COR-L47 (cell line): ENCODE measurements at regions not wholly inside any gene's neighbourhood (a gene's known extent, or its start where the extent isn't known, plus 50 kb on each side); places are given as distances from the start of the nearest gene placed in this dataset.
A peak's percentile ranks its signal among the peaks of the same experiment; 100 is the strongest.
"Not testable (repeated sequence)": the region's sequence is repeated elsewhere in the genome, so short reads cannot be mapped to it uniquely, and the experiment has no call there.

Experiments used
- DNase-seq: peaks from one replicate; lab custom pipeline; 2025; lab: John Stamatoyannopoulos, UW

DNA sequence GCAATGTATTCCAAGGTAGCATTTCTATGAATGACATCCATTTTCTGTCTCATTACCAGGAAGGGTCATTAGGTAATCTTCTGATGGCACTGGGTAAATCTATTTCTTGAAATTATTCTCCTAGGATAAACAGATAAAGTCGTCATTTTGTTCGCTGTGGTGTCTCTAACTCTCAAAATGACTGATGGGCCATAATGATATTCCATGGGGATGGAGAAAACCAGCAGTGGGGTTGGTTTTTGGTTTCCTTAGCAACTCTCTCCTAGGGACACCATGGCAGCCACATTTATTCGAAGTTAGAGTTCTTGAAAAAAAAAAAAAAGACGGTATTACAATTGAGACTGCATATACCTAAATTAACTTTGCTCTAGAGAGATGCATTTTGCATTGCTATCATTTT is 231.3 kb upstream of the SLCO3A1 start:
- DNase-seq: no peak

GRCh38 chr15:91622711-91623342 is 230.7 kb upstream of the SLCO3A1 start:
- no peak for DNase-seq

GRCh38 chr15:91624353-91624968 is 229.0 kb upstream of the SLCO3A1 start:
- DNase-seq: no peak

- DNase-seq: no peak
Measured at GRCh38 chr15:91625506-91625905, 228.0 kb upstream of the SLCO3A1 start.

GRCh38 chr15:91627473-91628278 is 225.8 kb upstream of the SLCO3A1 start:
- DNase-seq: no peak

DNA sequence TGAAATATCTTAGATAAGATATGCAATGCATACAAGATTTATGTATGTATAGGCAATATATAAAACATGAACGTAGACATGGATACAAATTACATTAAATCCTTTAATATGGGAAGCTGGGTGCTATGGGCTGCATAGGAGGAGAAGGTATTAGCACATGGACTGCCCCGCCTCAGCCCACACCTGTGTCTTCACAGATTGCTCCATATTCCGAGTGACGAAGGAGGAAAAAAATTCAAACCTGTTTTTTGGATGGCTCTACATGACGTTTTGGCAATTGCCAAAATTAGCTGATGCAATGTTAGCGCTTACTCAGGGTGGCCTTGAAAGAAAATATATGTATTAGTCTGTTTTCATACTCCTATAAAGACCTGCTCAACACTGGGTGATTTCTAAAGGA is 223.4 kb upstream of the SLCO3A1 start:
- no peak for DNase-seq

- no peak for DNase-seq
Measured at GRCh38 chr15:91632176-91632575, 221.3 kb upstream of the SLCO3A1 start.

DNA sequence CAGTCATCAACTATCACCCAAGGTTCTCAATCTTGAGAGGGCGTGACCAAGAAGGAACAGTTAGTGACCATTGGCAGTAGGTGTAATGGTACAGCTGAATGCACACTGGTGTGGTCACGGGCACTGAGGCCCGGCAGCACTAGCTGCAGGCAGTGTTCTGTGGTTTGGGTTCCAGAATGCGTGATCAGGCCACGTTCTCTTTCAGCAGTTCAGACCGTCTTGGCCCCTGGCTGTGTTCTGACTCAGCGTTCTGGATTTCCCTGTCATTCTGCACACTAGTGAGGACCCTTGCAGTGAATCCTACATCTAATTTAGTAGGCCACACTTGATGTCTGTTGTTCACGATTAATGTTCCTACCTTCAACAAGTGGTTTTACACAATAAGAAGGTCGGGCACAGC is 220.5 kb upstream of the SLCO3A1 start:
- DNase-seq: no peak

- DNase-seq: no peak
Measured at GRCh38 chr15:91634179-91634578, 219.3 kb upstream of the SLCO3A1 start.

- DNase-seq: no peak
Measured at GRCh38 chr15:91635080-91635479, 218.4 kb upstream of the SLCO3A1 start.

GRCh38 chr15:91635641-91636040 is 217.9 kb upstream of the SLCO3A1 start:
- no peak for DNase-seq

DNA sequence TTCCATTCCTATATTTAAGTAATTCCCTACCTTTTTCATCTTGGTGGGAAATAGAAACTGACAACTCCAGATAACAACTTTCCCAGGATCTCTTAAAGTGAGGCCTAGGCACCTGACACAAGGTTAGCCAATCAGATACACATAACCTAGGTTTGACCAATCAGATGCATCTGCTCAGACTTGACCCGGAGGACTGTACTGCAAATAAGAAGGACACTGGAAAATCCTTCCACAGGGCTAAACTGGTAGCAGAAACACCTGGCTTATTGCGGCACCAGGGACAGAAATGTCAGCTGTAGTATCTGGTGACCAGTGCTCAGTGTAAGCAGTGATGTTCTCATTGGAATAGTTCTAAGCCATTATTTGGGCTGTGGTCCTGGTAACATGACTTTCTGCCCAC is 204.5 kb upstream of the SLCO3A1 start:
- DNase-seq: no peak

GRCh38 chr15:91649831-91650321 is 203.6 kb upstream of the SLCO3A1 start:
- DNase-seq: no peak

DNA sequence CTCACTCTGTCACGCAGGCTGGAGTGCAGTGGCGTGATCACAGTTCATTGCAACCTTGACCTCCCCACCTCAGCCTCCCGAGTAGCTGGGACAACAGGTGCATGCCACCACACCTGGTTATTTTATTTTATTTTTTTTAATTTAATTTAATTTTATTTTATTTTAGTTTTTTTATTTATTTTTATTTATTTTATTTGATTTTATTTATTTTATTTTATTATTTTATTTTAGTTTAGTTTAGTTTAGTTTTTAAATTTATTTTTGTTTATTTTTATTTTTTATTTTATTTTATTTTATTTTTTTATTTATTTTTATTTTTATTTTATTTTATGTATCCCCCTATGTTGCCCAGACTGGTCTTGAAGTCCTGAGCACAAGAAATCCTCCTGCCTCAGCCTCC is 202.3 kb upstream of the SLCO3A1 start:
- no peak for DNase-seq

GRCh38 chr15:91652610-91653207 is 200.8 kb upstream of the SLCO3A1 start:
- DNase-seq: no peak

GRCh38 chr15:91655563-91656290 is 197.8 kb upstream of the SLCO3A1 start:
- not testable (repeated sequence) for DNase-seq

GRCh38 chr15:91660174-91660649 is 193.3 kb upstream of the SLCO3A1 start:
- peak; percentile 62 for DNase-seq

- no peak for DNase-seq
Measured at GRCh38 chr15:91664224-91664836, 189.2 kb upstream of the SLCO3A1 start.

GRCh38 chr15:91665212-91665611 is 188.3 kb upstream of the SLCO3A1 start:
- no peak for DNase-seq

GRCh38 chr15:91668370-91668769 is 185.1 kb upstream of the SLCO3A1 start:
- no peak for DNase-seq

DNA sequence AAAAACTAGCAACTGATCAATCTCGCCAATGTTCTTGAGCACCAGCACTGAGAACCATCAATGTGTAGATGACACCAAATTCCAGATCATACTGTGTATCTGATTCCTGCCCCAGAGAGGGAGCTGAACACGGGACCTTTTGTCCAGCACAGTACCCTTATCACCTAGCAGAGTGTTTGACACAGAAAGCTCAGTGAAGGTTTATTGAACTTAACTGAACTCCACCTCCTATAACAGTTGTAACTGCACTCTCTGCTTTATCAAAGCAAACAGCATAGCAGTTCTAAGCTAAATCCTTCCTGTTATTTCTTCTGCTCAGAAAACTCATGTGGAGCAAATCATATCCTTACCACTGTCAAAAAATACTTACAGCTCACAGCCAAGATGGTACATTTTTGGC is 183.4 kb upstream of the SLCO3A1 start:
- no peak for DNase-seq
